MG63 (cell line): ENCODE measurements at regions not wholly inside any gene's neighbourhood (a gene's known extent, or its start where the extent isn't known, plus 50 kb on each side); places are given as distances from the start of the nearest gene placed in this dataset.

Experiments used
- DNase-seq: peaks from one replicate; pipeline ENCODE4 v3.0.0-alpha.2; 2020
- H3K27me3 ChIP-seq: fragments of 250-450 bp; sonication (Bioruptor Pico); 2 replicates; pipeline ENCODE4 v1.5.1; 2020; ENCODE audit warnings: mild to moderate bottlenecking, moderate library complexity
- H3K36me3 ChIP-seq: fragments of 250-450 bp; sonication (Bioruptor Pico); 2 replicates; pipeline ENCODE4 v1.5.1; 2020; ENCODE audit warnings: mild to moderate bottlenecking, moderate library complexity
- H3K4me3 ChIP-seq: fragments of 250-450 bp; sonication (Bioruptor Pico); 2 replicates; pipeline ENCODE4 v1.5.1; 2020; ENCODE audit warnings: mild to moderate bottlenecking, moderate library complexity
- H3K9me3 ChIP-seq: fragments of 250-450 bp; sonication (Bioruptor Pico); 2 replicates; pipeline ENCODE4 v1.5.1; 2020; ENCODE audit warnings: mild to moderate bottlenecking, moderate library complexity

DNA sequence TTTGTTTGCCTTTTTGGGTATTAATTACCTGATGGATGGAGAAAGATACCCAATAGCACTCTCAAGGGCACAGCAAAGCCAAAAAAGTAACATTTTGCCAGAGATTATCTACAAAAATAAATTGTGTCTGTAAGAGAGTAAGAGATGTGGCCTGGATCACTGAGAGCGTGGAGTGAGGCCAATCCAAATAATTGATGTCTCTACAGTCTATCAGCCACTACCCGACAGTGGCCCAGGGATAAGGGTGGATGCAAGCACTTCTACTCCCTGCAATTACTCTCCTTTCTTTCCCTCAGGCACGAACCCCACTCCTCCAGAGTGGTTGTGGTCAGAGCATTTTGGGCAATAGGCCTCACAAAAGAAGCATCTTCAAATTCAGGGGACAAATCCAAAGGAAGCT, 92.3 kb upstream of the ZC3H12C start:
- Histone ChIP-seq H3K27me3 (no peaks in the 10 kb centered on the region), H3K9me3 (0 out of 2 replicates have a peak, but pooled peaks cover 2% of the 10 kb centered on the region), H3K4me3 (no peak overlapping the region), H3K36me3 (no peaks in the 10 kb centered on the region)
- peak; percentile 30 for DNase-seq

DNA sequence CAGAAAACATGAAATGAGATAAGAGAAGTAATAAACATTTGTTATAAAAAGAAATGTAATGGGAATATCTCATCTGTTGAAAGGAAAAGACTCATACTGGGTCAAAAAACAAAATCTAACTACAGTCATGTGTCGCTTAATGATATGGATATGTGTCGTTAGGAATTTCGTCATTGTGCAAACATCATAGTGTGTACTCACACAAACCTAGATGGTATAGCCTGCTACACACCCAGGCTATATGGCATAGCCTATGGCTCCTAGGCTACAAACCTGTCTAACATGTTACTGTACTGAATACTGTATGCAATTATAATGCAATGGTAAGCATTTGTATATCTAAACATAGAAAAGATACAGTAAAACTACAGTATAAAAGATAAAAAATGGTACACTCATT, 89.8 kb upstream of the ZC3H12C start:
- Histone ChIP-seq H3K9me3 (0 out of 2 replicates have a peak, but pooled peaks cover 2% of the 10 kb centered on the region), H3K27me3 (no peaks in the 10 kb centered on the region), H3K36me3 (no peaks in the 10 kb centered on the region)

GRCh38 chr11:110011595-110011994, 81.6 kb upstream of the ZC3H12C start:
- Histone ChIP-seq H3K4me3 (no peak overlapping the region), H3K9me3 (no peaks in the 10 kb centered on the region), H3K27me3 (no peaks in the 10 kb centered on the region), H3K36me3 (no peaks in the 10 kb centered on the region)
- no peak for DNase-seq

More for the DNA sequence above, 89.8 kb upstream of the ZC3H12C start:
- H3K4me3 ChIP-seq = no peak overlapping the region
- DNase-seq = no peak

DNA sequence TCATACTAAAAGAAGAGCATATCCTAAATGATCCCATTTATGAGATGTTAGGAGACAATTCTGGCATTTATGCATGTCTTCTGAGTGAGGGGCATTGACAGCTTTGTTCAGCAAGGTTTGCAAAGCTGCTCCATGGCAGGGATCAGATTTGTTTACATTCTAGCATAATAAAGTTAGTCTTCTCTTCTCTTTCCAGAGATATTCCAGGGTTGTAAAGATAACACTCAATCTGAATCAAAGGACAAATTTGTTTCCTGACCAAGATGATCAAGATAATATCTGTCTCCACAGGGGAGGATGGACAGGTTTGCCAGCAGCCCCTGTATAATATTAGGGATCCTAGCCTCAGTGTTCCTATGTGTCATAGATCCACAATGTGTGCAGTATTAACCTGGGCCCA, 77.5 kb upstream of the ZC3H12C start:
- no peaks in the 10 kb centered on the region for H3K27me3 ChIP-seq
- H3K4me3 ChIP-seq = no peak overlapping the region
- DNase-seq = no peak
- H3K36me3 ChIP-seq = no peaks in the 10 kb centered on the region
- no peaks in the 10 kb centered on the region for H3K9me3 ChIP-seq

DNA sequence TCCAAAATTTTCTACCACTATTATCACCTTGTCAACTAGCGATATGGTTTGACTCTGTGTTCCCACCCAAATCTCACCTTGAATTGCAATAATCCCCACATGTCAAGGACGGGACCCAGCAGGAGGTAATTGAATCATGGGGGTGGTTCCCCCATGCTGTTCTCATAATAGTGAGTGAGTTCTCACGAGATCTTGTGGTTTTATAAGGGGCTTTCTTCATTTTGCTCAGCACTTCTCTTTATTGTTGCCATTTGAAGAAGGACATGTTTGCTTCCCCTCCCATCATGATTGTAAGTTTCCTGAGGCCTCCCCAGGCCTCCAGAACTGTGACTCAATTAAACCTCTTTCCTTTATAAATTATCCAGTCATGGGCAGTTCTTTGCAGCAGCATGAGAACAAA, 73.5 kb upstream of the ZC3H12C start:
- Histone ChIP-seq H3K9me3 (no peaks in the 10 kb centered on the region), H3K4me3 (no peak overlapping the region), H3K36me3 (no peaks in the 10 kb centered on the region), H3K27me3 (no peaks in the 10 kb centered on the region)
- no peak for DNase-seq

DNA sequence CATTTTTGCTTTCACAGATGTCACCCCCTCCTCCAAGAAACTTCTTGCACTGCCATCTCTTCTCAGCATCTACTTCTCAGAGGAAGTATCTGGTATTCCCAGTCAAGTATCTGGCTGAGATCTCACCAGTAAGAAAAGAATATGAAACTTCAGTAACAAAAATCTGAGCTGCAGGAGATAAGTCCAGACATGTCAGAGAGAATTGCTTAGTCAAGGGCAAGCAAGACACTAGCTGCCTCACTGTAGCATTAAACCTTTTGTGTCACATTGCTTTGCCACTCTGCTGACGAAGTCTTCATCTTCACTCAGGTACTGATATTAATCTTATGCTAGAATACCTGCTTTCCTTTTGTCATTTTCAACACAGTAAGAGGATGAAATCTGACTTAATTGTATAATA, 70.6 kb upstream of the ZC3H12C start:
- DNase-seq = no peak
- Histone ChIP-seq H3K9me3 (no peaks in the 10 kb centered on the region), H3K4me3 (no peak overlapping the region), H3K36me3 (no peaks in the 10 kb centered on the region), H3K27me3 (no peaks in the 10 kb centered on the region)

DNA sequence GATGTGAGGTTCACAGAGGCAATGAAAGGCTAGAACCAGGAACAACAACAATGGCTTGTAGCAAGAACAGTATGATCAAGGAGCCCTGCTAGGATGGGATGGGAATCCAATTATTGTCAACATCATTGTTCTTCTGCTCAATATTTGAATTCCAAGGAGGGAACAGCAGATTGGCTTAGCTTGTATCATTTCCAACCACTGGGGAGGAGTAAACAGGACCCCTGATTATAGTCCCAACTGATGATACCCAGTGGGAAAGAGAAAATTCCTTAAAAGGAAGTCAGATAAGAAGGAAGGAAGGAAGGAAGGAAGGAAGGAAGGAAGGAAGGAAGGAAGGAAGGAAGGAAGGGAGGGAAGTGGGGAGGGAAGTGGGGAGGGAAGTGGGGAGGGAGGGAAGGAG, 69.5 kb upstream of the ZC3H12C start:
- Histone ChIP-seq H3K4me3 (no peak overlapping the region), H3K36me3 (no peaks in the 10 kb centered on the region), H3K9me3 (no peaks in the 10 kb centered on the region), H3K27me3 (no peaks in the 10 kb centered on the region)
- DNase-seq = no peak

- H3K9me3 ChIP-seq = no peaks in the 10 kb centered on the region
Measured at GRCh38 chr11:110026858-110027626, 66.2 kb upstream of the ZC3H12C start.

GRCh38 chr11:110027627-110028371, 65.4 kb upstream of the ZC3H12C start:
- no peaks in the 10 kb centered on the region for H3K9me3 ChIP-seq
- no peaks in the 10 kb centered on the region for H3K27me3 ChIP-seq
- no peak for DNase-seq
- H3K4me3 ChIP-seq = no peak overlapping the region
- no peaks in the 10 kb centered on the region for H3K36me3 ChIP-seq

More at GRCh38 chr11:110026858-110027626, 66.2 kb upstream of the ZC3H12C start:
- Histone ChIP-seq H3K36me3 (no peaks in the 10 kb centered on the region), H3K4me3 (no peak overlapping the region), H3K27me3 (no peaks in the 10 kb centered on the region)
- no peak for DNase-seq

GRCh38 chr11:110028921-110029320, 64.3 kb upstream of the ZC3H12C start:
- Histone ChIP-seq H3K9me3 (no peaks in the 10 kb centered on the region), H3K36me3 (no peaks in the 10 kb centered on the region), H3K4me3 (no peak overlapping the region), H3K27me3 (no peaks in the 10 kb centered on the region)
- DNase-seq = no peak

DNA sequence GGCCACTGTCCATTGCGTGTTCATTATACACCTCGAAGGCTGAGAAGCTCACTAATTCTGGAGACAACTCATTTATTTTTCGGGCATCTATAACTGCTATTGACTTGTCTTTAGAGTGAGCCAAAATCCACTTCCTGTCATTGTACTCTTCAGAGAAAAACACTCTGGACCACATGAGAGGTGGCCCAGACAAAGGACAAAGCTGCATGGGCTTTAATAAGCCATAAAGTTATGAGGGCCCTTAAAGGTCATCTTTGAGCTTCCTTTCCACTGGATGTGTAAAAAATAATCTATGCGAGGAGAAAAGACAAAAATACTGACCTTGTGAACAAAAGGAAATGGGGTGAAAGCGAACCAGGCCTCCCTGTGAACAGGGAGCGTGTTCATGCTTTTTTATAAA, 63.5 kb upstream of the ZC3H12C start:
- H3K36me3 ChIP-seq = no peaks in the 10 kb centered on the region
- H3K27me3 ChIP-seq = no peaks in the 10 kb centered on the region
- no peak for DNase-seq
- no peaks in the 10 kb centered on the region for H3K9me3 ChIP-seq
- H3K4me3 ChIP-seq = no peak overlapping the region

- Histone ChIP-seq H3K36me3 (no peaks in the 10 kb centered on the region), H3K9me3 (no peaks in the 10 kb centered on the region), H3K4me3 (no peak overlapping the region), H3K27me3 (no peaks in the 10 kb centered on the region)
- no peak for DNase-seq
Measured at GRCh38 chr11:110031171-110031570, 62.0 kb upstream of the ZC3H12C start.

- no peak for DNase-seq
- H3K9me3 ChIP-seq = no peaks in the 10 kb centered on the region
- no peaks in the 10 kb centered on the region for H3K27me3 ChIP-seq
- H3K4me3 ChIP-seq = no peak overlapping the region
- no peaks in the 10 kb centered on the region for H3K36me3 ChIP-seq
Measured at GRCh38 chr11:110032259-110032658, 60.9 kb upstream of the ZC3H12C start.

DNA sequence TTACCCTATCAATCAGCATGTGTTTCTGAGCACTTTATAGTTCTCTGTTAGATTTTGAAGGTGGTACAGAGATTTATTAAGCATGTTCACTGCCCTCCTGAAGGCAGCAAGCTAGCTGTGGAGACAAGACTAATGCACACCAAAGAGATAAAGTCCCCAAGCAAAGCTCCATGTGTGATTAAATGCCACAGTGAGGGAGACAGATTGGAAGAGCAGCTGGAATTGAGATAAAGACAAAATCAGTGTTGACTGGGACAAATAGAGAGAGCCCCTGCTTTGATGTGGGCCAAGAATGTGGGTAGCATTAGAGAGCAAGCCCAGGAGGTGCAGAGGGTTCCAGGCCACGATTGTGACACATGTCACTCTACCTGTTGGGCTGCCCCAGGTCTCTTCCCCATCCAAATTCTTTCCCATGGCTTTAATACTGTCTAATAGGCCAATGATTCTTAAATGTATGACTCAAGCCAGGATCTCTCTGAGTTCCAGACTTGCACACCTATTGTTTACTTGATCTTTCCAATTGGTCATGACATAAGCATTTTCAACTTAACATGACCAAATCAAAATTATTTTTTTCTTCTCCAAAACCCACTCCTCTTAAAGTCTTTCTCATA, 60.1 kb upstream of the ZC3H12C start:
- no peaks in the 10 kb centered on the region for H3K36me3 ChIP-seq
- no peak overlapping the region for H3K4me3 ChIP-seq
- no peaks in the 10 kb centered on the region for H3K27me3 ChIP-seq
- no peaks in the 10 kb centered on the region for H3K9me3 ChIP-seq
- no peak for DNase-seq

DNA sequence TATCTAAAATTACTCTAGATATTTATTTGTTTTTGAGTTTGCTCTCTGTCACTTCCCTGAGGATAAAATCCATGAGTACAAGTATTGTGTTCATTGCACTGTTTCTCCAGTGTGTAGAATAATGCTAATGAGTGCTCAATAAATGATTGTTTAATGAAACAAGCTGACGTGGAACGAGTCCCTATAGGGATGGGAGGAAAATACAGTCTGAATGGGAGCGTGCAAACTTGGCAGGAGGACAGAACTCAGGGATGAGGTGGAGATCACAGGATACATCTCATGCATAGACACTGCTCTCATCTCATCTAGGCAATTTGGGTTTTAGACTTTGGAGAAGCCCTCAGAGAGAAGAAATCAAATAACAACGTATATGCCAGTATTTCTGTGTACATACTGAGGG, 58.4 kb upstream of the ZC3H12C start:
- Histone ChIP-seq H3K9me3 (no peaks in the 10 kb centered on the region), H3K27me3 (no peaks in the 10 kb centered on the region), H3K36me3 (no peaks in the 10 kb centered on the region), H3K4me3 (no peak overlapping the region)
- no peak for DNase-seq

DNA sequence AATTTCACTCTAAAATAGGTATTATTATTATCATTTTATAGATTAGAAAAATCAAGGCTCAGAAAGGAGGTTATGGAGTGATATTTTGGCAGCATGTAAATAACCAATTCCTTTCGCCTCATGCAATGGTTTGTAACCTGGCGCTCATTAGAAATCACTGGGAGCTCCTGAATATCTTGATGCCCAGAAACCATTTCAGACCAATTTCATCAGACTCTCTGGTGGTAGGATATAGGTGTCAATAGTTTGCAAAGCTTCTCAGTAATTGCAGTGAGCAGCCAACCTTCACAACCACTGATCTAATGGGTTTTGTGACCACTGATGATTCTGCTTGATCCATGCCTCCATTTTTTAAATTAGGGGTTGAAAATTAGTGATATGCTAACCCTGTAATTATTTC, 57.8 kb upstream of the ZC3H12C start:
- Histone ChIP-seq H3K36me3 (no peaks in the 10 kb centered on the region), H3K9me3 (no peaks in the 10 kb centered on the region), H3K4me3 (no peak overlapping the region), H3K27me3 (no peaks in the 10 kb centered on the region)
- no peak for DNase-seq

- H3K9me3 ChIP-seq = no peaks in the 10 kb centered on the region
- no peak overlapping the region for H3K4me3 ChIP-seq
- H3K36me3 ChIP-seq = no peaks in the 10 kb centered on the region
- H3K27me3 ChIP-seq = no peaks in the 10 kb centered on the region
- DNase-seq = no peak
Measured at GRCh38 chr11:110038201-110038600, 55.0 kb upstream of the ZC3H12C start.
